PC-9 (cell line): ENCODE measurements at regions not wholly inside any gene's neighbourhood (a gene's known extent, or its start where the extent isn't known, plus 50 kb on each side); places are given as distances from the start of the nearest gene placed in this dataset.
"Not testable (repeated sequence)": the region's sequence is repeated elsewhere in the genome, so short reads cannot be mapped to it uniquely, and the experiment has no call there.

ENCODE experiments used
- EZH2 ChIP-seq: fragments of 200-600 bp; sonication (generic); IDR thresholded peaks from 2 replicates; pipeline ENCODE4 v1.8.0; 2017; ENCODE audit warnings: antibody characterized with exemption, low read depth
- TF ChIP-seq, protein P1 (sequence below): fragments of 200-600 bp; sonication (generic); conservative IDR thresholded peaks from 2 replicates; pipeline ENCODE4 v1.6.1; 2017; ENCODE audit warnings: mixed run types, antibody characterized with exemption, mild to moderate bottlenecking, moderate library complexity

DNA sequence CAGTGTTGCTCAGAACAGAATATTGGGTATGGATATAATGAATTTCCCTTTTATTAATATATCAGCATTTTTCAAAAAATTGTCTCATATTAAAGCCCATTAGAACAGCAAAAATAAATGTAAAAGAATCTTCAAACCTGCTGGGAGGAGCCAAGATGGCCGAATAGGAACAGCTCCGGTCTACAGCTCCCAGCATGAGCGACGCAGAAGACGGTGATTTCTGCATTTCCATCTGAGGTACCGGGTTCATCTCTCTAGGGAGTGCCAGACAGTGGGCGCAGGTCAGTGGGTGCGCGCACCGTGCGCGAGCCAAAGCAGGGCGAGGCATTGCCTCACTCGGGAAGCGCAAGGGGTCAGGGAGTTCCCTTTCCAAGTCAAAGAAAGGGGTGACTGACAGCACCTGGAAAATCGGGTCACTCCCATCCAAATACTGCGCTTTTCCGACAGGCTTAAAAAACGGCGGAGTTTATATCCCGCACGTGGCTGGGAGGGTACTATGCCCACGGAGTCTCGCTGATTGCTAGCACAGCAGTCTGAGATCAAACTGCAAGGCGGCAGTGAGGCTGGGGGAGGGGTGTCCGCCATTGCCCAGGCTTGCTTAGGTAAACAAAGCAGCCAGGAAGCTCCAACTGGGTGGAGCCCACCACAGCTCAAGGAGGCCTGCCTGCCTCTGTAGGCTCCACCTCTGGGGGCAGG is 816.8 kb downstream of the TTLL7 start:
- TF ChIP-seq, protein P1, sequence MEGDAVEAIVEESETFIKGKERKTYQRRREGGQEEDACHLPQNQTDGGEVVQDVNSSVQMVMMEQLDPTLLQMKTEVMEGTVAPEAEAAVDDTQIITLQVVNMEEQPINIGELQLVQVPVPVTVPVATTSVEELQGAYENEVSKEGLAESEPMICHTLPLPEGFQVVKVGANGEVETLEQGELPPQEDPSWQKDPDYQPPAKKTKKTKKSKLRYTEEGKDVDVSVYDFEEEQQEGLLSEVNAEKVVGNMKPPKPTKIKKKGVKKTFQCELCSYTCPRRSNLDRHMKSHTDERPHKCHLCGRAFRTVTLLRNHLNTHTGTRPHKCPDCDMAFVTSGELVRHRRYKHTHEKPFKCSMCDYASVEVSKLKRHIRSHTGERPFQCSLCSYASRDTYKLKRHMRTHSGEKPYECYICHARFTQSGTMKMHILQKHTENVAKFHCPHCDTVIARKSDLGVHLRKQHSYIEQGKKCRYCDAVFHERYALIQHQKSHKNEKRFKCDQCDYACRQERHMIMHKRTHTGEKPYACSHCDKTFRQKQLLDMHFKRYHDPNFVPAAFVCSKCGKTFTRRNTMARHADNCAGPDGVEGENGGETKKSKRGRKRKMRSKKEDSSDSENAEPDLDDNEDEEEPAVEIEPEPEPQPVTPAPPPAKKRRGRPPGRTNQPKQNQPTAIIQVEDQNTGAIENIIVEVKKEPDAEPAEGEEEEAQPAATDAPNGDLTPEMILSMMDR: not testable (repeated sequence)
- not testable (repeated sequence) for TF ChIP-seq EZH2
